IPS-NIHi7 (cell line): ENCODE measurements at regions not wholly inside any gene's neighbourhood (a gene's known extent, or its start where the extent isn't known, plus 50 kb on each side); places are given as distances from the start of the nearest gene placed in this dataset.
A peak's percentile ranks its signal among the peaks of the same experiment; 100 is the strongest.

Source experiments
- DNase-seq: peaks from one replicate; pipeline ENCODE4 v3.0.0; 2012; ENCODE audit warnings: mixed read lengths; ENCODE audit errors: extremely low spot score

DNA sequence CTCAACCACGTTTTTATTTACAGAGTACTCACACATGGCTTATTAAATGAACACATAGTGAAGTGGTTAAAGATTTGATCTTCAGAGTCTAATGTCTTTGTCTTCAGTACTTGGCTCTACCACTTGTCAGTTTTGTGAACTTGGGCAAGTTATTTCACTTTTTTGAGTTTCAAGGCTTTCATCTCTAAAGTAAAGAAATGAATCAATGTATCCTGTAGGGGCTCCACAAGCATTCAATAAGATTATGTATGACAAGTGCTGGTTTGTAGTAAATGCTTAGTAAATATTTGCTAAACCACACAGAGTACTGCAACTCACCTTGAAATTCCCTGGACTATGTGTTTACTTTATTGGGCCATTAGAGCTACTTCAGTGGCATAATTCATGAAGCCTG, 446.0 kb upstream of the GOT2 start:
- no peak for DNase-seq

DNA sequence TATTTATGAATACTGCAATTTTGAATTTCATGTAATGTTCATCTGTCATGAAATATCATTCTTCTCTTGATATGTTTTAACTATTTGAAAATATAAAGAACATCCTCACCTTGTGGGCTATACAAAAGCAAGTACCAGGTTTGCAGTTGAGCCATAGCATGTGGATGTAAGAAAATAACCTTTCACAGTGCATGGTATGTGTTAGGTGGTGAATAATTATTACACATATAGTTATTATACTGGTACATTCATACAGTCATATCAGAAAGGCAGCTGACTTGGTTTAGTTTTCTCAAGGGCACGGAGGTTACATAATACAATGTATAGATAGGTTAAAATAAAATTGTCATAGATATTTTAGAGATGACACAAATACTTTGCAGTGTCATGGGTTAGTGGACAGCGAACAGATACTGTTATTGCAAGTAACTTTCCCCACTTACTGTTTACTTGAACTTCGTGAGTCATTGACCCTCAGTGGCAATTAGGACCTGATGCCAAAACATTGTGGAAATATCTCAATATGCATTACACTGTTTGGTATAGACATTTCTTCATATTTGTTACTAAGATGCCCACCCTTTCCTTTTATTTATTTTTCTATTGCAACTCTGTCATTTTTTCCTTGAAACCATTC, 445.4 kb upstream of the GOT2 start:
- DNase-seq, result no peak

DNA sequence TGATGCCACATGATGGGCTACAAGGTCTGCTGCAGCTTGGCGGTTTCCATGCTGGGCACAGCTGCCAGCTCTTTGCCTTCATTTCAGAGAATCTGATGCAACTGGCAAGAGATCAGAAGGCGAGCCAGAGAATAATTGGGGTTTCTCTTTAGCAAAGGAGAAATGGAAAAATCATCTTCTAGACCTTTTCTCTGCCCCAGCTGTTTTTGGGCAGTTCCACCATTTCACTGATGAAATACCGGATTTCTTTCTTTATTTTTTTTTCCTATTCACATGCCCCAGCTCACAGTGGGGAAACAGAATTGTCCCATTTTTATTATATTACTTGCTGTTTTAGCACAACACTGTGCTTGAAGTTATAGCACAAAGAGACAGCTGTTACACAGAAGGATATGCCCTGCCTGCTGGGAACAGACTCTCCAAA, 439.3 kb upstream of the GOT2 start:
- no peak for DNase-seq

DNA sequence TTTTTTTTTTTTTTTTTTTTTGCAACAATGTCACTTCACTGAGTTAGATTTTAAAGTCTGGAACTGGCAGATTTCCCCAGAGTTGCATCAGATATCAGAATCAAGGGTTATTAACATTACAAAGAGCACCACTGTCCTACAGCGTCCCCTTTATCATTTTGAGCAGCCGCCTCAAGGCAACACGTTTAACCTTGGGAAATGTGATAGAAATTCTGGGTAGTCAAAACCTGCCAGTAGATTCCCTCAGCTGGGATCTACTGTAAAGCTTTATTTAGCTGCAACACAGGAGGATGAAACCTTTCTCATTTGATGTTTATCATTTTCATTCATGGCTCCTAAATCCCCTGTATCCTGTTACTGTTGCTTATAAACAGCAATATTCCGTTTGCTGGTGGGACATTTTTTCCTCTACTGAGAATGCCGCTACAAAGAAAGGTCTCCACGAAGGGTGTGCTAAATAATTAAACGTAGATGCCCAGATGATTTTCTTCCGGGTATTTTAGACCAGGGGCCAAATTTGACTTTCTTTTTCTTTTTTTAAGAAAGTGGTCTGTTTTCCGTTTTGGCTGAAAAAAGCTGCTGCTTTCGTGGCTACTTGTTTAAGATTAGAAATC, 436.1 kb upstream of the GOT2 start:
- DNase-seq, result peak; percentile 35

DNA sequence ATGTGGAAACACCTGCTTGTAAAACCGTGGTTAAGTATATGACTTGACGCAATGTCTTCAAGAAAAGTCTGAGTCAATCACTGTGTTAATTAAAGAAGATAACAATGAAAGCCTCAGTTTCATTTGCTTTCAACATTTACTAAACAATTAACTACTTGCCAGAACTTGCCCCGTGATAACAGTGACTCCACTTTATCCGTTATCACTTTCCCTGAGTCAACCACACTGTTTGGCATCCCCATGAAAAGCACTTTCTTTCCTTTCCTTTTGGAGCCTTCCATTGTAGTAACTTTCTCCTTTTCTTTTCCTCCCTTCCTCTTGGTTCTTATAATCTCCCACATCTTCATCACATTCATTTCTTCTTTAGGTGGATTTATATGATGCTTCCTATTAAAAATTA, 435.1 kb upstream of the GOT2 start:
- DNase-seq, result no peak

DNA sequence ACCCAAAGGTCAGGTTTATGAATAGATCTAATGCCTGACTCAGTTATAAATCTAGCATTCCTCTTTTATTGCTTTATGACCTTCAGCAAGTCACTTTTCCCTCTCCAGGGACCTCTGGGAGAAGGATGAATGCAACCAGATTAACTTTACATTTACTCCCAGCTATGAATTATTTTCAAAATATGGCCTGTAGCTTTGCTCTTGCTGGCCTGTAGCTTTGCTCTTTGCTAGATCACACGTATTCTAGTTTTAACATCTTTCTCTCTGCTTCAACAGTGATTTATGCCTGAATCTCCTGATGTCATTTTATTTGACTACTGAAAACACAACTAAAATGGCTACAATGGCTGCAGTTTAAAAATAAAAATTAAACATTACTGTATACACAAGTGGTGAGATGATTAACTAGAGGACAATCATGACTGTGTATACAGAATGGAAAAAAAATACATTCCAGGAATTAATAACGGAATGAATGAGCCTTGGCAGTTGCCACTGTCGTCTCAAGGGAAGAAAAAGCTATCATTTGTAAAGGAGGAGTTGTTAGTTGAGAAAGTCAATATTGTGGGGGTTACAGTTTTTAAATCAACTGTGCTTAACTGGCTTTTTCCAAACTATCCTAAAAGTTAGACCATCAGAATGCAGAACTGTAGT, 434.5 kb upstream of the GOT2 start:
- DNase-seq, result no peak

DNA sequence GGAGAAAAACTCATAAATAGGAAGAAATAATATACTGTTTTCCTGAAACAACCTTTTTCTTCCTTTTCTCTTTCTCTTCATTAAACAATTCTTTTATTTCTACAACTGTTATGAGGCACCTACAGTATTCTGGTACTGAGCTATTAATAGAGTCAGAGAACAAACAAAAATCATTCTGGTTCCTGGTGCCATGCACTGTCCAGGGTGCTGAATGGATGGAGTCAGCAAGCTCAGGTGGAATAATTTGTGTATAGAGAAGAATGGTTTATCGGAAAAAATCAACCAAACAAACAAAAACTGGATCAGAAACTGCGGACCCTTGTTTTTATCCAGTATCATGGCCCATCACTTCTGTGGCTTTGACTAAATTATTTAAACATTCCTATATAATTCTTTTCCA, 430.3 kb upstream of the GOT2 start:
- DNase-seq, result peak; percentile 35

DNA sequence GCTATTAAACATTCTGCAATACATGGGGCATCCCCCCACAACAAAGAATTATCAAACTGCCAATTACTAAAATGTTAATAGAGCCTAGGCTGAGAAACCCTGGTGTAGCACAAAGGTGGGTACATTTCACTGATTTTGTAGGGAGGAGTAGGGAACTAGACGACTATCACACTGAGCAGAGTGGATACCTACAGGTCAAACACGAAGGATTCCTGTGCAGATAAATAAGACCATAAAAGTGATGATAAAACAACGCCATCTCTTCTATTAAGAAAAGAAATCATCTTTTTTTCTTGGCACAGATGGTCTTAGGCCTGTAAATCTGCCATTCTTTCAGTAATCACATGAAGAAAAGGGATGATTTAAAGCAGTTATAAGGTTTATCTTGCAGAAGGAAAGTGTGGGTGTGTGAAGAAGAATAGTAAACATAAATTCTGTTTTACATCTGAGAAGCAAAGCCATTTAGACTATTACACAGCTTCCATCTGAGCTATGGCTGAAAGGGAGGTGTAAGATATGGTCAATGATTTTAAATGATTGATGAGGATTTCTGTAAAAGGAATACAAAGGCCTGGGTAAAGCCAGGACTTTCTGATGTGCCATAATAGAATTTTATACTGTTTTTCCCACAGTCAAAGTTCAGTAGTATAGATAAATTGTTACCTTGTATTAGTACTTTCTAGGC, 429.4 kb upstream of the GOT2 start:
- DNase-seq, result no peak

DNA sequence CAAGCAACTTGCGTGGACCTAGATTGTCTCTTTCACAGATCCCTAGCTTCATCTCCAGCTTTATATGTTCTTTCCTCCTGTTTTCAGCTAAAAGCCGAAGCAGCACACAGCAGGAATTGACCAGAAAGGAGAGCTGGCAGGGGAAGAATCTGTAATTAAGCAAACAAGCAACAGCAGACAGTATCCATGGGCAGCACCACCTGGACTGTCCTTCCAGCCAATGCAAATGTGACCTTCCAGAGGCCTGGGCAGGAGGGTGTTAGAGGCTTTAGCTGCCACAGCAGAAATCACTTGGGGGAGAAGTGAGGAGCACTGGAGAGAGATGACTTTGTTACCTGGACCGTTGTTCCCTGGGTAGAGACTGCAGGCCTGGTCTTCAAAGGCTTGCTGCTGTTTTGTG, 427.6 kb upstream of the GOT2 start:
- DNase-seq, result no peak

DNA sequence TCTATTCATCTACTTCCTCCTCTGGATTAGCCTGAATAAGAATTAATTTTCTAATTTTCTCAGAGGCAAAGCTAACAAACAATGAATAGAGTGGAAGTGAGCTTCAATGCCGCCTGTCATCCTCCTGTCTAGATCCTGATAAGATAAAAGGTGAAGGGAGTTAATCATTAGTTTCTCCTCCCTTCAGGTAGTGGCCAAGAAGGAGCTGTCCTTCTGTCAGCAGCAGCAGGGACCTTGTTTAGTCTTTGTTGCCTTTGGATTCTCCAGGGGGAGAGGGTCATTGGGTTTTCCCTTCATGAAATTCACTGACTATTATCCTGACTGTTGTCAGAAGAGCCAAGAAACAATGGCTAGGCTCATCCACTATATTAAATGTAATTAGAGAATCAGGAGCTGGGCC, 420.2 kb upstream of the GOT2 start:
- DNase-seq, result no peak

DNA sequence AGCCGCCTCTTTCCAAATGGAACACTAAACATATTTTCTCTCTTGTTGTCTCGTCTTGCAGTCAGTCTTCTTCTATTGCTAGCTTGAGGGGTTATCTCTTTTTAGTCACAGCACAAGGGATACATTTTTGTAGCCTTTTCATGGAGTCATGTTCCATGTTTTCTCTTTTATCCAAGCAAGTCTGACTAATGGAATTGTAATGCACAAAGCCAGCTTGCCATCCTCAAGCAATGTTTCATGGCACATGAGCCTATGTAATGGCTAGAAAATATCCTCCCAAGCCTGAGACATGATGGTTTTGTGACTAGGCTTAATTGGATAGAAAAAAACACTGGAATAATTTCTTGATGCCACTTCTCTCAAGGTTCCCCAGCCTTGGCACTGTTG, 414.6 kb upstream of the GOT2 start:
- no peak for DNase-seq

DNA sequence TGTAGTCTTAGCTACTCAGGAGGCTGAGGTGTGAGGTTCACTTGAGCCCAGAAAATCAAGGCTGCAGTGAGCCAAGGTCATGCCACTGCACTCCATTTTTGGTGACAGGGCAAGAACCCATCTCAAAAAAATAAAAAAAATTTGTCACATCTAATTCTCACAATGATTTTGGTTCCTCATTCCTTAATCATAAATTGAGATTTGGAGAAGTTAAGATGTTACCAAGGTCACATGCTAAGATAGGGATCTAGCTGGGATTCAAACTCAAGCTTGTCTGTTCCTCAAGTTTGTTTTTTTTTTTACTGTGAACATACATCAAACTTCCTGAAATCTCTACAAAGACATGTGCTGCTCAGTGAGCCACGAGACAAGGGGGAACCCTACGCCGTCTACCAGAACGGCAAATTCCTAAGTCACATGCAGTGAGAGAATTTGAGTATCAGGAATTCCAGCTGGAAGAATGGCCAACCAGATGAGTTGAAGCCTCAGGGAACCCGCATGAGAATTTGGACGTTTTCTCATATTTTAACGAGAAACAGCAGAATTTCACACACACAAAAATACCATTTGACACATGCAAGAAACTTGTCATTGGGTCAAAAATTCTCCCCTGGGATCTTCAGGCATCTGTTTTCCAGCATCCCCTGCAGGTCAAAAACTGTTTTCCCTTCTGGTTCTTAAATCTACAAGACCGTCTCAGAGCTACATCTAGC, 414.1 kb upstream of the GOT2 start:
- no peak for DNase-seq

DNA sequence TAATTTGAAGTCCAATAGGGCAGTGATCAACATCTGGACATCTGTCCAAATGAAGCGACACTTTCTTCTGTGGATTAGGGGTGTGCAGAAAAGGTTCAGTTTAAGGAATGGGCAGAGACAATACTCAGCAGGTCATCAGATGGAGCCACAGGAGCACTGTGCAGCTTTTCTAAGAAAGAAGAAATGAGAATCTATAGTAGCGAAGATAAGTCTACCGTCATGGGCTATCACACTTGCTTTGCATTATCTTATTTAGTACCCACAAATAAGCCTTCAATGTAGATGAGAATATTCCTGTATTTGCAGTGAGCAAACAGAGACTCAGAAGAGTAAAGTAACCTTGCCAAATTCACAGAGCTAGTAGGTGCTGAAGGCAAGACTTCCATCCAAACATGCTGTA, 412.0 kb upstream of the GOT2 start:
- no peak for DNase-seq

DNA sequence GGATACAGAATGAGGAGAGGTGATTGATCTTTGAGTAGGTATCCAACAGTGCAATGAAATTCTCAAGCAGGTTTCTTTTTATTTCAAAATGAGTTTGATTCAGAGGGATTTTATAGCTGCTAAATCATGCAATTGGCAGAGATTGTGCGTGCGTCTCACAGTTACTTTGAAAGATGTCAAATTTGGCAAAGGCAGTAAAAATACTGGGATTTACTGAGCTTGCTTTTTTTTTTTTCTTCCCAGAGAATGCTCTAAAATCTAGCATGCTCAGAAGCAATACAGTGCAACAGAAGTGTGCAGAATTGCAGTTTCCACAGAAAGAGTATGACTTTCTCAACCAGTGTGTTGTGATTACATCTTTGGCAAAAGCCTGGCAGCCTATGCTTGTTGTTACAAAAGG, 410.7 kb upstream of the GOT2 start:
- DNase-seq, result no peak

DNA sequence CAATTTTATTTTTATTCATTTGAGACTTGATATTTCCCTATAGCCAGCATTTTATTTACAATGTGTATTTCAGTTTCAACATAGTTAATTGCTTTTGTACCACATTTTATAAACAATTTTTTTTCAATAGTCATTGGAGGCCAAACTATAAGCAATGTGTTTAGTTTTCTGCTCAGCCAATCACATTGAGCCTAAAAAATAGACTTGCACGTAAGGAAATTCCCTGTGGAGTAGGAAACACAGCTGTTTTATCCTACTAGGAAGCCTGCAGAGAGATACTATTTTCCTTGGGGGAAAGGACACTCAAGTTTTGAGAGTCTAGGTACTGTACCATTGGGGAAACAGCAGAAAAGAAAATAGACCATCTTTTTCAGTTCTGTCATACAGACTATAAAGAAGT, 410.2 kb upstream of the GOT2 start:
- no peak for DNase-seq

DNA sequence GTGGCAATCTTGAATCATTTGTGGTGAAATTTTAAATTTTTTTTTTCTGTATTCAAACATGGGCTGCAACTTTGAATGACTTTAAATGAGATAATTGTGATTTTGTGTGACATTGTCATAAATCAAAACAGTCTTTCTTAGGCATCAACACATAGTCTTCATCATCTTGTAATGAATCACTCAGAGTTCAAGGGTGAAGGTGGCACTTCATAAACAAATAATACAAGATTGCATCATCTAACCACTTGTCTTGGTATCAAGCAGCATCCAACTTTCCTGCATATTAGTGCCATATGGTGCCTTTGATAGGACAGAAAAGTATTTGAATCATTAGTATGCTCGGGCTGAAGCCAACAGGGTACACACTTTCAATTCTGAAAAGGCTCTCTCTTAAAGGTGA, 392.4 kb upstream of the GOT2 start:
- DNase-seq, result no peak

DNA sequence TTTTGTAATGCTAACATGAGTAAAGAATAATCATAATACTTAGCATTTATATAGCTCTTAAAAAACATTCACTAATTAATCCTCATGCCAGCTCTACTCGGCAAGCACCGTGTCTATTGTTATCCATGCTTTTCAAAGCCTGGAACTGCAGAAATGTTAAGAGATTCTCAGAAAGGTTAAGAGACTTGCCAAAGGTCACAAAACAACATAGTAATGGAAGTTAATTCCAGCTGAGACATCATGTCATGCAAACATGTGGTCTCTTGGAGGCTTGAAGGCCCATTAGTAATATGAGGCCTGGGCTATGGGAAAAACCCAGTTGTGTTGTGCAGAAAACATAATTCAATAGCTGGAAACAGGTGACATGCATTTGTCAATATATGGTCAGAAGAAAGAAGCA, 389.9 kb upstream of the GOT2 start:
- DNase-seq, result no peak

DNA sequence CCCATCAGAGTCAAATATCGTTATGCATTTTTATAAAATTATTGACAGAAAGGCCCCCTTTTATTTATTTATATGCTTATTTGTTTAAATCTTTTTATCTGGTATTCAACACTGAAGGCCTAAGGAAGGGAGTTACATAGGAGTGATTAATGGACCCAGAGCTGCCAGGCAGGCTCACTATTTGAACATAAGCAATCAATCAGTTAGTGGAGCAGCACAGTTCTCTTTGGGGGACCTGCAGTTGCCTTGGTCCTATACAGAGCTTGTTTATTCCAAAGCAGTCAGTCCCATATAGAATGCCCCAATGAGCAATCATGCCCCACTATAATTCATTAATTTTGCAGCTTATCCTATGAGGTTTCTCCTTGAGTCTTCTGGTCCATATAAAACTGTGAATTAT, 389.4 kb upstream of the GOT2 start:
- no peak for DNase-seq

DNA sequence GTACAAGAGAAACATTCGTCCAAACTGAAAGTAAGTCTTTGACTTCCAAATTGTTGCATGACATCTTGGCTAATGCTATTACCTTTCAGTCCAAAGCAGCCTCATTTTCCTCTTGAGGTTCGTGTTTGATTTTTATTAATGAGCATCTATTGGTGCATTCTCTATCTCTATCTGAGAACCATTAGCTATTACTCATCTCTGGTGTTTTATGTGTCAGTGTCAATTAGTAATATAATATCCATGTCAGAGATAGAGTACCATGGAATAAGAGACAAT, 388.1 kb upstream of the GOT2 start:
- no peak for DNase-seq

DNA sequence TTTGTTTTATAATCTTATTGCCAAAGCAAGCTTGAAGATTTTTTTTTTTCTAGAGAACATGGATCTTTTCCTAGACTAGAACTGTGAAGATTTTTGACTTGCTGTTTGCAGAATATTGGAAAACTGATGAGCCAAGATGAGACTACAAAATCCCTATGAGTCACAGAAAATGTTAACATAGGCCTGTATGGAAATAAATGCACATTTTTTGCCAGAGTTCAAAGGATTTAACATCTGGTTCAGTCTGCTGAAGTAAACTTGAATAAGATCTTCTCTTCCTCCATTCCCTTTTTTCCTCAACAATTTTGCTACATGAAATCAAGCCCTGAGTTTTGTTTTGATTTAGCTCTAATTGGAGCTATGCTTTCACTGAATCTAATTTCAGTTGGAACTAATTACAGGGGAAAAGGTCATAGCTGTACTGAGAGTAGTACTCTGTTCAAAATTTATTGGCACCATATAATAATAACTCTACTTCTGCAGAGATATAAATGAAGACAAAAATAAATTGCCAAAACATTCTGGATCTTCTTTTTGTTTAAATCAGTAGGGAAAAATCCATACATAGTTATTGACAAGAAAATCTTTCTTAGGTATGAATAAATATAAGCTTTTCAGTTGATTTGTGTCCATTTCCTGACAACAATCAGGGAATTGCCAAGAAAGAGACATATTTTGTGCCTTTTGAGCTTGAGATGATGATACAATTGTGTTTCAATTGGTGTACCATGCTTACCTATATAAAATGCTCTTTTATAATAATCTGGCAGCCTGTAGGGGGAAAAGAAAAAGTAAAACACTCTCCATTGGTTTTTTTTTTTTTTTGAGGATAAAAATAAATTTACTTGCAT, 387.5 kb upstream of the GOT2 start:
- no peak for DNase-seq

DNA sequence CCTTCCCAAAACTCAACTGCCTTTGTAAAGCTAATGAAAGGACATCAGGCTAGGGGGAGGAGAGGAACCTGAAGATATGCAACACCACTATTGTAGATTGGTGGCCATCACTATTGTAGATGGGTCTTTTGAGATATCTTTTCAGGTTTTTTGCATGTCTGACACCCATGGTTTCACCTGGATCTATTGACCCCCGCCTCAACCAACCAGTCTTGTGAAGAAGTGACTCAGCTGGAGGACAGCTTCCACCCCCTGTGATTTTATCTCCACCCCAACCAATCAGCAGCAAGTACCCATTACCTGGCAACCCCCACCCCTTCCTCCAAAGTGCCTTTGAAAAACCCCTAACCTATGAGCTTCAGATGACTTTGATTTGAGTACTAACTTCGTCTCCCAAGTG, 382.6 kb upstream of the GOT2 start:
- peak; percentile 19 for DNase-seq

DNA sequence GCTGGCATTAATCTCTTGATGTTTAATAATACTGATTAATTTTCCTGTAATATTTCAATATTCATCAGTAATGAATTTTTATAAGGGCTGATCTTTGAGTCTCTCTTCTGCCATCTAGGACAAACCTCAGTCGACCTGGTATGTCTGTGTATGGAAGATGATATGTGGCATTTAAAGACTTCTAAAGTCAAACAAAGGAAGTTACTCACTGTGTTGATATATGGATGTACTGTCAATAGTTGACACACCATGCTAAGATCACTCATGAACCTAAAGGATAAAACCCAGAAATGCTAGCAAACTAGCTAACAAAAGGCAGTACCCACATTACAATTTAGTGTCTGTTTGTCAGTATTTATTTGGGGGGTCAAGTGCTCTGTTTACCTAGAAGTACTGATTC, 380.7 kb upstream of the GOT2 start:
- no peak for DNase-seq
